ENCODE measurements at regions not wholly inside any gene's neighbourhood (a gene's known extent, or its start where the extent isn't known, plus 50 kb on each side); places are given as distances from the start of the nearest gene placed in this dataset.

GRCh38 chr1:95547005-95547404, 313.0 kb downstream of the RWDD3 start:
- TF ChIP-seq FOXP2 (optimal IDR thresholded peaks at IDR 0.05; ENCODE audit: control extremely low read depth, extremely low read length, insufficient read depth): no peak
- no peak for TF ChIP-seq POLR2AphosphoS5 (IDR thresholded peaks at IDR 0.05; ENCODE audit: borderline replicate concordance, low read depth, low read length)

All from SK-N-MC (cell line).